ENCODE measurements at regions not wholly inside any gene's neighbourhood (a gene's known extent, or its start where the extent isn't known, plus 50 kb on each side); places are given as distances from the start of the nearest gene placed in this dataset.

DNA sequence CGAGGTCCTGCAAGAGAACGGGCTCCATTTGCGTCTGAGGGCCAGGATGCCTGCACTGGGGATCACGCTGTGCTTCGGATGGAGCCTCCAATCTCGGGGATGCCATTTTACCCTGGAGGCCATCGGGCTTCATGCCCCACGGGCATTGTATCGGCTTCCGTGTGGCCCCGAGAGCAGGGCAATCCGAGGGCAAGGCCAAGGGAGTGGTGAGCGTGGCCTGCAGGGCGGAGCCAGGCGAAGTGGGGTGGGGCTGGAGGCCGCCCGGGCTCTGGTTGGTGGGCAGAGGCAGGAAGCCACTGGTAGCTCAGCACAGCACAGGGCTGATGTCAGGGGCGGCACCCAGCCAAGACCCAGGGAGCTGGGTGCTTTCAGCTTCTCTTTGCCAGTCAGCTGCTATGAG is 57.5 kb upstream of the BHLHE23 start:
- TF ChIP-seq EZH2 (IDR thresholded peaks at IDR 0.05; ENCODE audit: insufficient read depth, poor library complexity, severe bottlenecking): no peak
- no peak for TF ChIP-seq EZH2phosphoT487 (IDR thresholded peaks at IDR 0.05; ENCODE audit: insufficient read depth, low read depth)
